ENCODE measurements at regions not wholly inside any gene's neighbourhood (a gene's known extent, or its start where the extent isn't known, plus 50 kb on each side); places are given as distances from the start of the nearest gene placed in this dataset.
"Not testable (repeated sequence)": the region's sequence is repeated elsewhere in the genome, so short reads cannot be mapped to it uniquely, and the experiment has no call there.

DNA sequence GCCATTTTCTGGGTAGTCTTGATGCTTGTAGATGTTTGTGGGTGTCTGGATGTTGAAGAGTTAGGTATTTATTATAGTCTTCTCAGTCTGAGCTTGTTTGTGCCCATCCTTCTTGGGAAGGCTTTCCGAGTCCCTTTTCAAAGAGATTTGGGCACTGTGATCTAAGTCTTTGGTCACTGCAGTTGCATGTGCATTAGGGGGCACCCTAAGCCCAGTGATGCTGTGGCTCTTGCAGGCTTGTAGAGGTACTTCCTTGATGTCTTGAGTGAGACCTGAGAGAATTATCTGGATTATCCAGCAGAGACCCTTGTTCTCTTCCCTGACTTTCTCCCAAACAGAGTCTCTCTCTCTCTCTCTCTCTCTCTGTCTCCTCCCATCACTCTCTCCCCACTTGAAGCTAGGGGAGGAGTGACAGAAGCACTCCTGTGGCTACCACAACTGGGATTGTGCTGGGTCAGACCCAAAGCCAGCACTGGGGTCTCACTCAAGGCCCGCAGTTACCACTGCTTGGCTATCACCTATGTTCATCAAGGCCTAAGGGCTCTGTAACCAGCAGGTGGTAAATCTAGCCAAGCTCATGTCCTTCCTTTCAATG is 68.5 kb downstream of the TMCO5A start:
- H3K4me3 ChIP-seq (ENCODE audit: low read length) = no peak overlapping the region
- no peak for TF ChIP-seq ZNF274 (IDR thresholded peaks at IDR 0.05; ENCODE audit: low read depth, low read length)

DNA sequence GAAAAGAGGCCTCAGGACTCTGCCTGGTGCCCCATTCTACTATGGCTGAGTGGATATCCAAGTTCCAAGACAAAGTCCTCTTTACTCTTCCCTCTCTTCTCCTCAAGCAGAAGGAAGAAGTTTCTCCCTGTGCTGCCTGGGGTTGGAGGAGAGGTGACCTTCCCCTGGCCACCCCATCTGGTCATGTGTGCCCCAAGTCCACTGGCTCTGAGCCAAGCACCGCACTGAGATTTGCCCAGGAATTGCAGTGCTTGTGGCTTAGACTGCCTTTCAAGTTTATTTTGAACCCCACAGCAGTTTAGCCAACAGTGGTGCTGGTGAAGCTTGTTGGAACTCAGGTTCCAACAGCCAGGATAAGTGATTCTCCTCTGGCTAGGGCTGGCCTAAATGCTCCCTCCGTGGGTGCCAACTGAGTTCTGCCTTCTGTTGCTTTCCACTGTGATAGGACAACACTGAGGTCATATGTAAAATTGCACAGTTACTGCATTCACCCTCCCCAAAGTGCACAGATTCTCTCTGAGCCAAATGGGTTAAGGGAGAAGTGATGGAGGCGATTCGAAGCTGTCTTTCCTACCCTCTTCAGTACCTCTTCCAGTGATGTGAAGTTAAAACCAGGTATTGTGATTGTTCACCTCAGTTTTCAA is 69.9 kb downstream of the TMCO5A start:
- no peak for TF ChIP-seq ZNF274 (IDR thresholded peaks at IDR 0.05; ENCODE audit: low read depth, low read length)
- no peak overlapping the region for H3K4me3 ChIP-seq (ENCODE audit: low read length)

DNA sequence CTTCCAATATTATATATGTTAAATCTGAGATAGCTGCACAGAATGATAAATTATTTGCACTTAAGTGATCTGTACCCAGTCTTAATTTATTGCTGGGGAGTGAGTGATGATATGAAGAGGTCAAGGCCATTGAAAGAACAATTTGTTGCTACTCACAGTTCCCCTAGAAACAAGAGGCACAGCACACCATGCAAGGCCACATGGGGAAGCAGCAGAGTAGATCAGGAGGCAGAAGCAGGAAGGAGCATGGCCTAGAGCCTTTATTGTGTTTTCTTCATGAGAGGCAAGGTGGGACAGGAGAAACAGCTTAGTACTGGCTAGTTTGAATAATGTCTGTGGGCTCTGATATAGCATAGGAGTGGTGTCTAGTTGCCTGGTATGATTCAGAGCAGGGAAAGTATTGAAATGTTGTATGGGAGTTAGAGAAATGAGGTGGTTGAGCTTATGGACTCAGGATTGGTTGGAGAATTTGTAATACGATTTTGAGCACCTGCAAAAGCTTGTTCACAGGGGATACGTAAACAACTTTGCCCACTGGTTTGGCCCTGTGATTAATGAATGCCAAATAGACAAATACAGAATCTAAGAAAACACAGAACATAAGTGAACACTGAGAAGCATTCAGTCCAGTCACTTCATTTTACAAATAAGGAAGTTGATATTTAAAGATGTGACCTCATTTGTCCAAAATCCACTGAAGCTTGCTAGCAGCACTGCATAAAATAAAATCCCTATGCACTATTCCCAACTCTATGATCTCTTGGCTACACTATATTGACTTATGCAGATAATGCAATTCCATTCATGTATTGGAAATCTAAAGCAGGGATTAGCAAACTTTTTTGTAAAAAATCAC is 71.7 kb downstream of the TMCO5A start:
- TF ChIP-seq ZNF274 (IDR thresholded peaks at IDR 0.05; ENCODE audit: low read depth, low read length) = no peak
- no peak overlapping the region for H3K4me3 ChIP-seq (ENCODE audit: low read length)

DNA sequence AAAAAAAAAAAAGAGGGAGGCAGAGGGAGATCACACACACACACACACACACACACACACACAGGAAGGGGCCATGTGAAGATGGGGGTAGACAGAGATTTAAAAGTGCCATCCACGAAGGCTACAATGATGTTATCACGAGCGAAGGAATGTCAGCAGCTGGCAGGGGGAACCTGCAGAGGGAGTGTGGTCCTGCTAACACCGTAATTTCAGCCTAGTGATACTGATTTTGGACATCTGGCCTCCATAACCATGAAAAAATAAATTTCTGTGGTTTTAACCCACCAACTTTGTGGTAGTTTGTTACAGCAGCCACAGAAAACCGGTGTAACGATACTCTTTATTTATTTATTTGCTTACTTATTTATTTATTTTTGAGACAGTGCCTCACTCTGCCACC is 76.0 kb downstream of the TMCO5A start:
- no peak overlapping the region for H3K4me3 ChIP-seq (ENCODE audit: low read length)
- no peak for TF ChIP-seq ZNF274 (IDR thresholded peaks at IDR 0.05; ENCODE audit: low read depth, low read length)

DNA sequence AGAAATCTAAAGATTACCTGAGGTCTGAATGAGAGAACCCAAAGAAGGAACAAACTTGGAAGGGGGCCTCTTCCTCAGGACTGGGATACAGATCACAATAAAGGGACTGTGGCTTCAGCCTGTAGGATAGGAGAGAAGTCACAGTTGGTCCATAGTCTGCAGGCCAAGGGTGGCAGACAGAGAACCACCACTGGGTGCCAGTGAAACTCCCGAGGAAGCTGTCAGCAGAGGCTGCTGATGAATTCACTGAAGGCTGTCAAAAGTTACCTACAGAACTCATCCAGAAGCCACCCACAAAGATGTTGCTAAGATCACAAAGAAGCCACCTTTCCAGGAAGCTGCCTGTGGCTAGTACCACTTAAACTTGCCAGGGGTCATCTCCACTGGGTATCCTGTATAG is 78.5 kb downstream of the TMCO5A start:
- TF ChIP-seq ZNF274 (IDR thresholded peaks at IDR 0.05; ENCODE audit: low read depth, low read length) = no peak
- no peak overlapping the region for H3K4me3 ChIP-seq (ENCODE audit: low read length)

DNA sequence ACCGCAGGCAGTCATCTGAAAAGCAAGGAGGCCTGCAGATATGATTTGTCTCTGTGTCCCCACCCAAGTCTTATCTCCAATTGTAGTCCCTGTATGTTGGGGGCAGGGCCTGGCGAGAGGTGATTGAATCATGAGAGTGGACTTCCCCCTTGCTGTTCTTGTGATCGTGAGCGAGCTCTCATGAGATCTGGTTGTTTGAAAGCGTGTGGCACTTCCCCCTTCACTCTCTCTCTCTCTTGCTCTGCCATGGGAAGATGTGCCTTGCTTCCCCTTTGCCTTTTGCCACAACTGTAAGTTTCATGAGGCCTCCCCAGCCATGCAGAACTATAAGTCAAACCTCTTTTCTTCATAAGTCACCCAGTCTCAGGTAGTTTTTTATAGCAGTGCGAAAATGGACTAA is 83.3 kb downstream of the TMCO5A start:
- no peak overlapping the region for H3K4me3 ChIP-seq (ENCODE audit: low read length)
- no peak for TF ChIP-seq ZNF274 (IDR thresholded peaks at IDR 0.05; ENCODE audit: low read depth, low read length)

DNA sequence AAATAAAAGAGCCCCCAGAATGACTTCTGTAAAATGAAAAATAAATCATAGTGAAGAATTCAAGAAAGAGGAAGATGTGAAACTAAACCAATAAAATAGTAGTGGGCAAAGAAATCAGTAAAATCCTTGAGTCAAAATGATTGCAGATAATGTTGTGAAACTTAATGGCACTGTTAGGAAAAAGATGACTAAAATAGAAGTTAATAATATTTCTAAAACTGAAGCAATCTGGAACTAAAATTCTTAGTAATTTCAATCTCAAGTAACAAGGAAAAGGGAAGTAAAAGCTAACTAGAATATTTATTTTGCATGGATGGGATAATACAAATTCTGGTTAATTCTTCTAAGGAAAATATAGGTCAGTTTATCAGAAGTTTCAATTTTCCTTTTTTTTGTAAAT is 84.6 kb downstream of the TMCO5A start:
- H3K4me3 ChIP-seq (ENCODE audit: low read length) = no peak overlapping the region
- no peak for TF ChIP-seq ZNF274 (IDR thresholded peaks at IDR 0.05; ENCODE audit: low read depth, low read length)

DNA sequence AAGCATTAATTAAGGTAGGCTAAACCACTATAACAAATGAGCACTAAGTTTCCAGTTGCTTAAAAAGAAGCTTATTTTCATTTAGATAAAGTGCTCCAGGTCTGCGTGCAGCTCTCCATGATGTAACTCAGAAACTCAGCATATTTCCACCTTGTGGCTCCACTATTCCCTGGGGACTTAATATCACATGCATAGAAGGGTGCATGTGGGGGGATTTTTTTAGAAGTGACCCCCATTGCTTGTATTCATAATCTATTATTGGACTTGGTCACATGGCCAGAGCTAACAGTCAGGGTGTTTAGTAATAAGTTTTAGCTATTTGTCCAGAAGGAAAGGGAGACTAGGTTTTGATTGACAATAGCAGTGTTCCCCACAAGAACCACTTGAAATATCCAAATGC is 86.8 kb downstream of the TMCO5A start:
- H3K4me3 ChIP-seq (ENCODE audit: low read length) = no peak overlapping the region
- no peak for TF ChIP-seq ZNF274 (IDR thresholded peaks at IDR 0.05; ENCODE audit: low read depth, low read length)

DNA sequence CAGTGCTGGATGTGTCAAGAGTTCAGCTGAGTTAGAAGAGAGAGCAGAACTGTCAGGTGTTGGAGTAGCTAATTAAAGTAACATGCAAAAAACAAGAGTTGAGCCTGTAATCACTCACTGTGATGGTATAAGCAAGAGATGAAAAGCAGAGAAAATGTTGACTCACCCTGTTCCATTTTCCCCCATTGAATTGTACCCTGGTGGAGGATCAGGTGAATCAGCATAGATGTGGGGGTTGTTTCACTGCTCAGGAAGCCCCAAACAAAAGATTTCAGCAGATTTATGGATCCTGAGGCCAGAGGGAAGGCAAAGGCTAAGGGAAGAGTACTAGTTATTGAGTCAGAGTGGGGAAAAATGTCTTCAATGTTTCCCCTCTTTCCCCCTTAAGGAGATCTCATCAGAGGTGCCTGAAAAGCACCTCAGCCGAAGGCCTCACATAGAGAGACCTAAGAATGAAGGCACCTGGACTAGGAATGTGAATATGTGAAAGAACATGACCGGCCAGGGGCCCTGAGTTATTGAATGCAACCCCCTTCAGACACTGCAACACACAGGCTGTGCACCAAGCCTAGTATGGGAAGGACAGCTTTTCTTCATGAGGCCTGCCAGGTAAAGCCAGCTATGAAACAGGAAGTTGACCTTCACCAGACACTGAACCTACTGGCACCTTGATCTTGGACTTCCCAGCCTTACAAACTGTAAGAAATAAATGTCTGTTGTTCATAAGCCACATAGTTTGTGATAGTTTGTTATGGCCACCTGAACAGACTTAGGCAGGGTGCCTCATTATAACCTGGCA is 90.1 kb downstream of the TMCO5A start:
- H3K4me3 ChIP-seq (ENCODE audit: low read length) = no peak overlapping the region
- no peak for TF ChIP-seq ZNF274 (IDR thresholded peaks at IDR 0.05; ENCODE audit: low read depth, low read length)

DNA sequence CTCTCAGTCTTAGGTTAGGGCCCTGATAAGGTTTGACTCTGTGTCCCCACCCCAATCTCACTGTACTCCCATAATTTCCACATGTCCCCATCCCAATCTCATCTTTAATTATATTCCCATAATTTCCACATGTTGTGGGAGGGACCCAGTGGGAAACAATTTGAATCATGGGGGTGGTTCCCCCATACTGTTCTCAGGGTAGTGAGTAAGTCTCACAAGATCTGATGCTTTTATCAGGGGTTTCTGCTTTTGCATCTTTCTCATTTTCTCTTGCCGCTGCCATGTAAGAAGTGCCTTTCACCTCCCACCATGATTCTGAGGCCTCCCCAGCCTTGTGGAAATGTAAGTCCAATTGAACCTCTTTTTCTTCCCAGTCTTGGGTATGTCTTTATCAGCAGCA is 91.2 kb downstream of the TMCO5A start:
- not testable (repeated sequence) for H3K4me3 ChIP-seq (ENCODE audit: low read length)

DNA sequence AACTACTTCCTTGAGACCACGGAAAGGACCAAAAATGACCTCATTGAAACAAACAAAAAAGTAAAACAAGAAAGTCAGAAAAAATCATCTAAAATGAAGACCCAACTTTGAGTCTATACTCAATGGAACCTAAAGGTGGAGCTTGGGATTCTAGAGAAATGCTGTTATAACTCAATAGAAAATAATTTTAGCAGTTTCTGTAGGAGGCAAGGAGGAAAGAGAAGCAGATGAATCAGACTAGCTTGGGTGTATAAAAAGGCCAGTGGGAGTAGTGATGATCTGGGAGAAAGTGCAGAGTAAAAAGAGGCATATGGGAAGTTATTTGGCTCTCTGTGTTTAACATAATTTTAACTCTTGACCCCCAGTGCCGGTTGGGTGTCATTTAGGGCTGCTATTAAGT is 94.4 kb downstream of the TMCO5A start:
- no peak overlapping the region for H3K4me3 ChIP-seq (ENCODE audit: low read length)
- no peak for TF ChIP-seq ZNF274 (IDR thresholded peaks at IDR 0.05; ENCODE audit: low read depth, low read length)

DNA sequence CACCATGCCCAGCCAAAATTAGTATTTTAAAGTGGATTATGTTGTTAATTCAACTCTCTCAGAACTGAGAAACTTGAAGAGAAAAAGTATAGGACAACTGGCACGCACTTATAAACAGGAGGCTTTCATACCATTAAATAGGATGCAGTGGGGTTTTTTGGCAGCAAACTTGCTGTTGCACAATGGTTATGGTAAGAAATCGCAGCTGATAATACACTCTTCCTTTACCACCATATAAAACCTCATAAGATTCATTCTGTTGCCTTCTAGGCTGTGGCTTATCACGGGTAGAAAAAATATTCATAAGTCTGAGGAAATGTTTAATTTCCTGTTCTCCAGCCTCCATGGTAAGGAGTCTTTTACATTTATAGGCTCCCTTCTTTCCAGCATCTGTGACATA is 95.3 kb downstream of the TMCO5A start:
- no peak overlapping the region for H3K4me3 ChIP-seq (ENCODE audit: low read length)
- no peak for TF ChIP-seq ZNF274 (IDR thresholded peaks at IDR 0.05; ENCODE audit: low read depth, low read length)

DNA sequence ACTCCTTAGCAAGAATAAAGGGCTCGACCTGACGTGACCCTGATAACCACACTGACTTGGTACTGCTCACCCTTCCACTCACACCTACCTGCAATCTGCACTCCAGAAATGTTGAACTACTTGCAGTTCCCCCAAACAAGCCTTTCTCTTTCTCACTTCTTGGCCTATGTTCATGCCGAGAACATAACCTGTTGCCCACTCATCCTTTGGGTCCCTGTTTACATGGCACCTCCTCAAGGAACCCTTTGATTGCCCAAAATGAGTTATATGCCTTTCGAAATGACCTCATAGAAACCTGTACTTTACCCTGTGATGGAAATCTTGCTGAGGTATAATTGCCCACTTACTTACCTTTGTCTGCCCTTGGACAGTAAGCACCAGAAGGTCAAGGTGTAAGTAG is 96.2 kb downstream of the TMCO5A start:
- no peak for TF ChIP-seq ZNF274 (IDR thresholded peaks at IDR 0.05; ENCODE audit: low read depth, low read length)
- no peak overlapping the region for H3K4me3 ChIP-seq (ENCODE audit: low read length)

DNA sequence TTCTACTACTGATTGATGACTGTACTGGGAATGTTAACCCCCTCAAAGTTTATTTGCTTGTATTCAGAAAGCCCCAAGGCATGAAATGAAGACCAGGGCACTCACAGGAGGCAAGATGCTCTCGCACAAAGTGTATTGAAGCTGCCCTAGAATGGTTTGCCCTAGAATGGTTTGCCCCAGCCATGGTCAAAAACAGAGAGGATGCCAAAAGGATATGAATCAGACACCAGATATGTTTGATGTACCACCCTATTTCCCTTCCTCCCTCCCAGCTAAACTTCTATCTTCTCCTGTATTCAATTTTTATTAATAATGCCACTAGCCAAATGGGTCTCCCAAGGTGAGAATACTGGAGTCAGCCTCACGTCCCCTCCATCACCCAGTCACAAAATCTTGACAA is 101.3 kb downstream of the TMCO5A start:
- no peak for TF ChIP-seq ZNF274 (IDR thresholded peaks at IDR 0.05; ENCODE audit: low read depth, low read length)
- H3K4me3 ChIP-seq (ENCODE audit: low read length) = no peak overlapping the region

Measured in GM08714 (cell line).